GM19452 (cell line): ENCODE measurements at regions not wholly inside any gene's neighbourhood (a gene's known extent, or its start where the extent isn't known, plus 50 kb on each side); places are given as distances from the start of the nearest gene placed in this dataset.
A peak's percentile ranks its signal among the peaks of the same experiment; 100 is the strongest.
"Not testable (repeated sequence)": the region's sequence is repeated elsewhere in the genome, so short reads cannot be mapped to it uniquely, and the experiment has no call there.

Source experiments
- ATAC-seq: cut with Tn5 transposase; IDR thresholded peaks from one replicate; pipeline ENCODE4 v1.9.1; 2021; ENCODE audit not compliant: unreplicated experiment

DNA sequence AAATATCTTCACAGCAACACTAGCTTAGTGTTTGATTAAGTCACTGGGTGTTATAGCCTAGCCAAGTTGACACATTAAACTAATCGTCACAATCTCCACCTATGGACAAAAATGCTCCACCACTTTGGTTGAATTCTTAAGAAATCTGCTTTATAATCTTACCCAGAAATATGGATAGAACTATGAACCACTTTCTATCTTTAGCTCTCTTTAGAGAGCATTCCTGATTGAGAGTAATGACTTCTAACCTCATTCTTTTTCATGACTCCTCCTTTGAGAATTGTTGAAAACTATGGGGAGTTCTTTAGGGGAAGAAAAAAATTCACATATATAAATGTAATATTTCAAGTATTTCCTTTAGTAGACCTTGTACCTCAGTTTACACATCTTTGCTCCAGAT lies 1282.2 kb upstream of the ZEB2 start:
- no peak for ATAC-seq

DNA sequence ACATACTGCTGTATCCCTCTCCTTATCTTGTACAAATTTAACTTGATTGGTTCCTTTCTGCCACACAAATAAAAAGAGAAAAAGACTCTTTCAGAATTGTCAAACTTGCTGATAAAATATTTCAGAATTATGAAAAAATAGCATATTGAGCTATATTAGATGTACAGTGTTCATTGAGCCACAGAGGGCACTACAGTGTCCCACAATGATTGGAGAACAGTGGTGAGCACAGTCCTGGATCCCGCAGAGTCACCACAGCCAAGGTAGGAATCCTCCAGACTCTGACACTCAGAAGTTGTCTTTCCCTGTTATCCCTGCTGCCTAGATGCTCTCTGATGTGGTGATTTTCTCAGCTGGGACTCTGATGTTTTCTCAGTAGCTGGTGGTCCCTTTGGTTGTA lies 1281.3 kb upstream of the ZEB2 start:
- no peak for ATAC-seq

DNA sequence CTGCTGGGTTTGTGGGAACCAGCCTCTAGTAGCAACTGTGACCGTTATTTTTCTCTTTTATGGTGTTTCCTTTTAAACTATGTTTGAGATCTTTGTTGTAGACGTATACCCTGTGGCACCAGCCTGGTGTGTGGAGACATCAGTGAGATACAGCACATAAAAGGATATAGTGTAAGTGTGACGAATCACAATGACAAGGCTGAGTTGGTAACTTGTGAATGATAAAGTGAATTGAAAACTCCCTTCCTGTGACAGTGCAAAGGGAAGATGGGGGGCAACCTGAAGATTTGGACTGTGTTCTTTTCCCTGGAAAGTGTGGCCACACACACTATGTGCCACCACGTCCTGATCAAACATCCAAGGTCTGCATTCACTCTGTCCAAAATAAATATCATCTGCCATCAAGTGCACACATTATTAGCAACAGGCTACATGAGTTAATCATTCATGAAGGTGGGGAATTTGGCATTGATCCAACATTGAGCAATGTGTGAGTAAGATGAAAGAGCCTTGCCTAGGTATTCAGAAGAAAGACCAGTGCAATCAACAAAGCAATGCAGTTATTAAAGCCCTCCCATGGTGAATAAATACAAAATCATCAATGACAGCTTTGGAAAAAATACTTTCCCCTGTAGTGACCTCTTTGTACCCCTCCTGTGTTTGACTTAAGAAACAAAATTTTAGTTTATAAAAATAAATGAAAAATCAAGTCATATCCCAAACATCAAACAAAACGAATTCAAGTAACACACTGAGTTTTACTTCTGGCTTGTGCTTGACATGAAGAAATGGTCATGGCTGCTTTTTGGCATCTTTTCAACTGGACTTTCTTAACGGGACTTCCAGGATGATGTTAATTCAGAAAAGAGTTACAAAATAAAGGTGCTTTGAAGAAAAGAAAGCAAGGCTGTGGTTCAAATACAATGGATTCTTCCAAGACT lies 1280.5 kb upstream of the ZEB2 start:
- ATAC-seq, result no peak

DNA sequence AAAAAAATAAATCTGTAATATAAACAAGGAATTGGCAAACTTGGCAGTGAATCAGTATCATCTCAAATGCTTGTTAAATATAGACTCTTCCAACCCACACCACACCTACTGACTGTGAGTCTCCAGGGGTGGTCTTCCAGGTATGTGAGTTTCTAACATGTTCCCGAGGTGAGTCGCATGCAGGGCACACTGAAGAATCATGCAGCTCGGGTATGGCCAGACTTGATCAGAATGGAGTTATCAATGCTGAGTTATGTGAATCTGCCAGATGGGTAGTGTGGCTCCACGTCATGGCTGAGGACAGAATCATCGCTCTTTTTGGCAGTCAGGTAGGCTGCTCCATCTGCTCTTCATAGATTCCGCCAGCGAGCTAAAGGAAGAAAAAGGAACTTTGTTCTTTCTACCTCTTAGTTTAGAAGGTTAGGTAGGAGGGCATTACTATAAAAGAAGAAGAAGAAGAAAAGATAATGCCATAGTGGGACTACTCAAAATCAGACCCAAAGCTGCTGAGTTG lies 1279.7 kb upstream of the ZEB2 start:
- no peak for ATAC-seq

DNA sequence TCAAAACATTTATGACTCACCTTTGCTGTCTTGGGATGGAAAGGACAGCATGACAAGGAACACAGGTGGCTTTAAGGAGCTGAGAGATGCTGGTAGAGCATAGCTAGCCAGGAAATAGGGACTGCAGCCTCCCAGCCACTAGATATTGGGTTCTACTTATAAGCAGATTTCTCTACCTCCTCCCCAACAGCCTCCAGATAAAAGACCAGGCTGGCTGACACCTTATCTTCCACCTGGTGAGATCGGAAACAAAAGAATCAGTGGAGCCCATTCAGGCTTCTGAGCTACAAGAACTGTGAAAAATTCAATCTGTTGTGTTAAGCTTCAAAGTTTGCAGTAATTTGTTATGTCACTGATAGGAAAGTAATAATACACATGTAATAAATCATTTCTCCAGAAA lies 1278.5 kb upstream of the ZEB2 start:
- no peak for ATAC-seq

DNA sequence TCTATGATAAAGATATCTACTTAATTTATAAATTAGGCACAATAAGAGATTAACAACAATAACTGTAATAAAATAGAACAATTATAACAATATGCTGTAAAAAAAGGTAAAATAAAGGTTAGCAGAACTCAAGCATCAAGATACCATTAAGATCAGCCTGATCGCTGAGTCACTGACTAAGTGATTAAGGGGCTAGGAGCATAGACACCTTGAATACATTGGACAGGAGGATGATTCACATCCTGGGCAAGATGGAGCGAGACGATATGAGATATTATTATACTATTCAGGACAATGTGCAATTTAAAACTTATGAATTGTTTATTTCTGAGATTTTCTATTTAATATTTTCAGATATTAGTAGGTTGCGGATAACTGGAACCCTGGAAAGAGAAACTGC lies 1277.8 kb upstream of the ZEB2 start:
- no peak for ATAC-seq

DNA sequence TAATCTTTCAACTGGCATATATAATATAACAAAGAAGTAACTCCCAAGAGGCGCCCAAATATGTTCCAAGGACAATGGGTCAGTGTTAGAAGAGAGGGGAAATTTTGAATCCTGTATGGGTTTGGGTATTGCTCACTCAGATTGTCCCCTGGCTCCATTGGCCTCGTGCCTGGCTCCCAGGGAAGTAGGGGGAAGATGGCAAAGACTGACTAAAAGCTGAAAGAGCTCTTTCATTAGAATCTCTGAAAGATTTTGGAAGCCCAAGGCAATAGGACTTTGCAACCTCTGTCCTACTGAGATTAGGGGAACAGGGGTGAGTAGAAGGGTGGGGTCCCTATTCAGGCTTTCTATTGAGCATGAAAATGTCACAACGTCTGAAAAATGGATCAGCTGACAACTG lies 1272.8 kb upstream of the ZEB2 start:
- ATAC-seq, result no peak

DNA sequence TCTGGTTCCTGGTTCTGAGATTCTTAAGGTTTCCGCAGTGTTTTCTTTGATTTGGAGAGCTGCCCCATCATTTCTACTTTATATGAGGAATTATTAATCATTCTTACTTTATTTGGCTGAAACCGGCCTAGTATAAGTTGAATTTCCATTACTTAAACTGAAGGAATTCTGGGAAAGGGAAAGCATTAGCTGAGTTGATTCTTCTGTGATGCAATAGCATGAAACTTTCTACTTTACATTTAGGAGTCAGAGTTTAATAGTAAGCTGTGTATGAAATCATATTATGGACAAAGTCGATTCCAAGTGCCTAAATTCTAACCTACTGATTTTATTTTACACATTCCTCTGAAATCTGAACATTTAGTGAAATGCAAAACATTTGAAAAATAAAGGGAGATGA lies 1269.7 kb upstream of the ZEB2 start:
- ATAC-seq, result no peak

DNA sequence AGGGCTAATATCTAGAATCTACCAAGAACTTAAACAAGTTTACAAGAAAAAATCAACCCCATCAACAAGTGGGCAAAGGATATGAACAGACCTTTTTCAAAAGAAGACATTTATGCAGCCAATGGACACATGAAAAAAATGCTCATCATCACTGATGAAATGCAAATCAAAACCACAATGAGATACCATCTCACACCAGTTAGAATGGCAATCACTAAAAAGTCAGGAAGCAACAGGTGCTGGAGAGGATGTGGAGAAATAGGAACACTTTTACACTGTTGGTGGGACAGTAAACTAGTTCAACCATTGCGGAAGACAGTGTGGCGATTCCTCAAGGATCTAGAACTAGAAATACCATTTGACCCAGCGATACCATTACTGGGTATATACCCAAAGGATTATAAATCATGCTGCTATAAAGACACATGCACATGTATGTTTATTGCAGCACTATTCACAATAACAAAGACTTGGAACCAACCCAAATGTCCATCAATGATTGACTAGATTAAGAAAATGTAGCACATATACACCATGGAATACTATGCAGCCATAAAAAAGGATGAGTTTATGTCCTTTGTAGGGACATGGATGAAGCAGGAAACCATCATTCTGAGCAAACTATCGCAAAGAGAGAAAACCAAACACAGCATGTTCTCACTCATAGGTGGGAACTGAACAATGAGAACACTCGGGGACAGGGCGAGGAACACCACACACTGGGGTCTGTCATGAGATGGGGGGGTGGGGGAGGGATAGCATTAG lies 1267.9 kb upstream of the ZEB2 start:
- ATAC-seq, result not testable (repeated sequence)

DNA sequence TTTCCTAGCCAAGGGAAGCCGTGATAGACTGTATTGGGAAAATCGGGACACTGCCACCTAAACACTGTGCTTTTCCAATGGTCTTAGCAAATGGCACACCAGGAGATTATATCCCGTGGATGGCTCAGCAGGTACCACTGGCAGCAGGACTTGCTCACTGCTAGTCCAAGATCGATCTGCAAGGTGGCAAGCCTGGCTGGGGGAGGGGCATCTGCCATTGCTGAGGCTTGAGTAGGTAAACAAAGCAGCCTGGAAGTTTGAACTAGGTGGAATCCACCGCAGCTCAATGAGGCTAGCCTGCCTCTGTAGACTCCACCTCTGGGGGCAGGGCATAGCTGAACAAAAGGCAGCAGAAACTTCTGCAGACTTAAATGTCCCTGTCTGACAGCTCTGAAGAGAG lies 1262.7 kb upstream of the ZEB2 start:
- not testable (repeated sequence) for ATAC-seq

DNA sequence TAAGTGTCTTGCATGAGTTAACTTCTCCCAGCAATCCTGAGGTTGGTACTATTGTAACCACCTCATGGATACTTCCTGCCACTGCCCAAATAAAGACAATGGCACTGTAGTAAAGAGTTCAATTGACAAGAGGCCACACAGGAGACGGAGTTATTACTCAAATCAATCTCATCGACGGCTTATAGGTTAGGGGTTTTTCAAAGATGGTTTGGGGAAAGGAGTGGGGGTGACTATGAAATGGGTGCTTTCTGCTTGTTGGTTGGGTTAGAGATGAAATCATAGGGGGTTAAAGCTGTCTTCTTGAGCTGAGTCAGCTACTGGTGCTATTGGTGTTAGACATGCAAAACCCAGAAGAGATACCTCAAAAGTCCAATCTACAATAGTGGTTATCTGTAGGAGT lies 1258.0 kb upstream of the ZEB2 start:
- ATAC-seq, result peak; percentile 65

DNA sequence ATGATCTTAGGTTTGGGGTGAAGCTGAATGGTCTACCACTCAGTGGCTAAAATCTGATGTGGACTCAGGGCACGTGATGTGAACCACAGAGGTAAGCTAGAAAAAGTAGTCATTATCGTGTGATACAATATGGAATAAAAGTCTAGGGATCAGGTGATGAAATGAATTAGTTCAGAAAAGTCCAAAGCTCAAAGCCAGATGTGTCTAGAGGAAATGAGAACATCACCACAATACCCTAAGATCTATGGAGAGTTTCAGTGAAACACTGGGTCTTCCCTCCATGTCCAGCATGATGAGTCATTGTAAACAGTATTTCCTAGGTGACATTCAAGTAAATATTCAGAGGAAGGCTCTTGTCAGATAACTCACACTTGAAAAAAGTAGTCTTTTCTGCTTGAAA lies 1257.4 kb upstream of the ZEB2 start:
- no peak for ATAC-seq

DNA sequence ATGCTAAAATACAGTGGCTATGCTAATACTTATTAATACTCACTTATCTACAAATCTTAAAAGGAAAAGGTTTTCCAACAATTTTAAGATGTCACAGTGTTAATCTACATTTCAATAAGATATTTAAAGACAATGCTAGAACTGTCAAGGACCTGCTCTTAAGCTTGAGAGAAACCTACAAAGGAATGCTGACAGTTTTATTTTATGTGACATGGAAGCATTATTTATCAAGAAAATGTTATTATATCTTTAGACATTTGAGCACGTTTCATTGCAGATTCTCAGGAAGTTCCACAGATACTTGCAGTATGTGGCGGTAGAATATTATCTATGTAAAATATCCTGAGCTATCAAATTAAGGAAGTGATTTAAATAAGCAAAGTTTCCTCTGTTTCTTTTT lies 1255.7 kb upstream of the ZEB2 start:
- no peak for ATAC-seq

DNA sequence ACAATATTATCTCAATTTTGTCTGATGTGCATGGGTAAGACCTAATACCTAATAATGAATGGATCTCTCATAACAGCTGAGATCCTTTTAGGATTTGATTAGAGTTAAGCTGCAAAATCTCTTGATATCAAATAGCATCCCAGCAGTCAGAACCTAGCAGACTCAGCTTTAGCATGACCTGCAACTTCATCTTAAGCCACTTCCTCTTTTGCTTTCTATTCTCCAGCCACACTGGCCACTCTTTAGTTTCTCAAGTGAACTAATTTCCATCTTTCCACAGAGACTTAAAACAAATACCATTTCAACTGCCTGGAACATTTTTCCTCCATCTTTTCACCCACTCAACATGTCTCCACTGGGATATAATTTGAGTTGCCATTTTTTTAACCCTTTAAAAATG lies 1251.6 kb upstream of the ZEB2 start:
- peak; percentile 100 for ATAC-seq

DNA sequence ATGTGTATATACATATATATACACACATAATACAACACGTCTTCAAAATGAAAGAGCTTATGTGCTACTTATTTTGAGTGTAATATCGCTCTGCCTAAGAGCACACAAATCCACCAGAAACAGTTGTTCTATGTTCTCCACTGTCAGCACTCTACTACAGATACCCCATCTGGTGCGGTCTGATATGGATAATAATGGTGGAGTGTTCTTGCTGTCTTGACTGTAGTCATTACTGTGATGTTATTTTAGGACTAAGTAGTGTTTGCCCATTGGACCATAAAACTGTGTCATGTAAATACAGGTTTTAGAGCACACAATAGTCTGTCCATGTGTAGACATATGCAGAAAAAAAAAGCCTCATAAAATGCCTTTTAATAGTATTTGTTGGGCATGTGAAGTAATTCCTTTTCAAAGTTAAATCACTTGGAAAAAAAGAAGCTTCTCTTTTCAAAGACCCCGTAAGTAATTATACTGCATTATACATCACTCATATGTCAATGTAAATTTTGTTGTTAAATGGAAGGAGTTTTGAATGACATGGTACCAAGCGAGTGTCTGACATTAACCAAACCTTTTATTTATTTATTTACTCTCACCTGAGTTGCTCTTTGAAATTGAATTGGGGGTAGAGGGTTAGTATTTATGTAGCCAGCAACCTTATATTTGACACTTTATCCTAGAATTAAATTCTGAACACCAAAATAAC lies 1249.2 kb upstream of the ZEB2 start:
- ATAC-seq, result no peak

DNA sequence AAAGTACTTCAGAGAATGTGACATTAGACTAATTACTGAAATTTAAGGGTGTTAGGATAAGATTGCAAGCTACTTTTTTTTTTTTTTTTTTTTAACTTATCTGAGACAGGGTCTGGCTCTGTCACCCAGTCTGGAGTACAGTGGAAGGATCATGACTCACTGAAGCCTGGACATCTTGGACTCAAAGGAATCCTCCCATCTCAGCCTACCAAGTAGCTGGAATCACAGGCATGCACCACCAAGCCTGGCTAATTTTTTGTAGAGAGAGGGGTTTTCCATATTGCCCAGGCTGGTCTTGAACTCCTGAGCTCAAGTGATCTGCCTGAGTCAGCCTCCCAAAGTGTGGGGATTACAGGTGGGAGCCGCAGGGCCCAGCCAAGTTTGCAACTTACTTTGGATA lies 1246.0 kb upstream of the ZEB2 start:
- no peak for ATAC-seq

DNA sequence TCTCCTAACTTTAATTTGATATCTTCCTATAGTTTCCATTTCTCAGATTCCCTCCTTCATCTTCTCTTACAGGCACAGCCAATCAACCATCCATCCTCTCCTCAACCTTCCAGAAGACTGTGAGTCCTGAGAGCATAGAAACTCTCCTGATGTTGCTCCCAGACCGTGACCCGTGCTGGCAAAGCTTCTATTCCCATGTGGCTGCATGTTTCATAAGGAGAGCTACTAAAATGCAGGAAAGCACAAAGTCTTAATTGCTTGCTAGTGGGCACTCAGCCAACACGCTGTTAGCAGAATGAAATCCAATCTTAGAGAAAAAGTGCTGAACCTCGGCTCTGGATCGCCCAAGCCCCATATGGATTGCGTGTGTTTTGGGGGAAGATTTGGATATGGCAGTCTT lies 1244.7 kb upstream of the ZEB2 start:
- no peak for ATAC-seq

DNA sequence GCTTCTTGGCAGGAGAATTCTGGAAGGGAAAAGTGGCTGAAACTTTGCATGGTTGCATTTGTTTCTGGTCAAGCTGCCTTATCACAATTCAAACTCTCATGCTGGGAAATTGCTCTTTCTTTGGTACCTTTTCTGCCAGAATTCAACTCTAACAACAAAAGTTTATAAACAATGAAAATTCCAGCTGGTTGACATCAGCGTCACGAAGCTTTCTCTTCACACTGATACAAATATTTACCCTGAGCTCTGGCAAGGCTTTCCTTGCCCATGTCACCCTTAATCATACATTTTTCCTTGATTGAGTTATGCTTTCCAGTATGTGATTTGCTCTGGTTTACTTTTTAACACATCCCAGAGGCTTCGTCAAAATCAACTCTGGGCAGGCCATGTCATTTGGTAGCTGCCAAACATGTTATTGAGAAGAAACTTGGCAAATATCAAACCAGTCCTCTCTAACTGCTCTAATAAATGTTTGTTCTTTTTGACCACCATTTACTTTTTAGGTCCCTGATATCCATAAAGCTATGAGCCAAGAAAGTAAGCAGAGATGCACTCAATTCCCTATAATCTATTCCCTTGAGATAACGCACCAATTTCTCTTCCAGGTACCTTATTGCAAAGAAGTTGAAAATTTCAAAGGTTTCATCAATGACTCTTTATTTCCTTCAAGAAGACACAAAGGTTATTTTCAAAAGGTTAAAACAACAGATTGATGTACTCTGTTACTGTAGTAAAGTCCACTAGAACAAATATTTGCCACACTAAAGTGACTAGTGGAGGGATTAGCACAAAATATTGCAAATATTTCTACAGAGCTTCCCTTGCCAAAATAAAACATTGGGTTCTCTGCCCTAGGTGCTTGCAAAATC lies 1241.1 kb upstream of the ZEB2 start:
- ATAC-seq, result no peak

DNA sequence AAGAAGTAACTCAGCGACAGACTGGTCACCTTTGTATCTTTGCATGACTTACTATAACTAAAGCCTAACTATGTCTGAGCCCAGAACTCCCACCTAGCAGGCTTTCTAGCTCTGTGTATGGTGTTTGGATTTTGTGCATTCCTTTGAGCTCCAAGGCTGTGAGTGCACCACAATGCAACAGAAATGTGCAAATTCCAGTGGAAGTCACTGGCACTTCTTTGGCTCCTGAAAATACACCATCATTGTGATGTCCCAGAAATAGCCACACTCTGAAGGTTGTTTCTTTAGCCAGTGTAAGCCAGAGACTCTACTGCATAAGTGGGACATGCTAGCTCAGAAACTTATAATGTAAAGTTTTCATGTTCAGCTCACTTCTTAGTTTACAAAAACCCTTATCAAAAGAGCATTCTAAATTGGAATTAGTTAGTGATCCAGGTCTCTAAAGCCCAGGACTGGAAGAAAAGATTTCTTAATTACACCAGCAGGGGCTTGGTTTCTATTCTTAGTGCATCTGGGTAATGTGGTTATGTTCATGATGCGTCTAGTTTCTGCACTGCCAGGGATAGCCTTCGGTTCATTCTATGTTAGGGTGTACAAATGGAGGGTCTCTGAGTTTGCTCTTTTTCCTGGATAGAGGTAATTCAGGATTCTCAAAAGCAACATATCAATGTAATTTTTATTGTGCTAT lies 1239.5 kb upstream of the ZEB2 start:
- ATAC-seq, result no peak
